Thoracic aorta (tissue), 2 donors: ENCODE measurements at regions not wholly inside any gene's neighbourhood (a gene's known extent, or its start where the extent isn't known, plus 50 kb on each side); places are given as distances from the start of the nearest gene placed in this dataset.

Source experiments
- ATAC-seq: fragments of 150-250 bp; one replicate; pipeline ENCODE4 v1.8.0; 2017; ENCODE audit warnings: low read depth; ENCODE audit not compliant: insufficient number of reproducible peaks, low FRiP score
- DNase-seq: peaks from one replicate; pipeline ENCODE4 v3.0.0-alpha.2; 2020; ENCODE audit warnings: low spot score
- H3K27ac ChIP-seq, 2 donors: fragments of 200-600 bp; sonication (generic); 1 replicate in 1 of 2; 2 replicates in 1 of 2; pipeline ENCODE4 v1.5.1; 2016; ENCODE audit warnings: mild to moderate bottlenecking in 2 of 2, moderate library complexity in 2 of 2
- H3K27me3 ChIP-seq: fragments of 200-600 bp; sonication (generic); replicated peaks from 2 replicates; pipeline ENCODE4 v1.6.0; 2016; ENCODE audit warnings: mild to moderate bottlenecking; ENCODE audit not compliant: insufficient read depth
- H3K36me3 ChIP-seq: fragments of 200-600 bp; sonication (generic); one replicate; pipeline ENCODE4 v1.5.1; 2016
- H3K4me1 ChIP-seq, 2 donors: fragments of 200-600 bp; sonication (generic); 1 replicate in 1 of 2; 2 replicates in 1 of 2; pipeline versions ENCODE4 v1.5.1 to v1.6.0; 2016; ENCODE audit warnings: low read depth in 2 of 2, mild to moderate bottlenecking in 1 of 2; ENCODE audit not compliant: control insufficient read depth in 1 of 2
- H3K4me3 ChIP-seq: fragments of 200-600 bp; sonication (generic); 2 replicates; pipeline ENCODE4 v1.5.1; 2016; ENCODE audit warnings: mild to moderate bottlenecking
- H3K9me3 ChIP-seq: fragments of 200-600 bp; sonication (generic); 2 replicates; pipeline ENCODE4 v1.5.1; 2016
- CTCF ChIP-seq: fragments of 200-600 bp; sonication (generic); IDR thresholded peaks from one replicate; pipeline ENCODE4 v1.5.1; 2019; ENCODE audit warnings: antibody characterized with exemption

DNA sequence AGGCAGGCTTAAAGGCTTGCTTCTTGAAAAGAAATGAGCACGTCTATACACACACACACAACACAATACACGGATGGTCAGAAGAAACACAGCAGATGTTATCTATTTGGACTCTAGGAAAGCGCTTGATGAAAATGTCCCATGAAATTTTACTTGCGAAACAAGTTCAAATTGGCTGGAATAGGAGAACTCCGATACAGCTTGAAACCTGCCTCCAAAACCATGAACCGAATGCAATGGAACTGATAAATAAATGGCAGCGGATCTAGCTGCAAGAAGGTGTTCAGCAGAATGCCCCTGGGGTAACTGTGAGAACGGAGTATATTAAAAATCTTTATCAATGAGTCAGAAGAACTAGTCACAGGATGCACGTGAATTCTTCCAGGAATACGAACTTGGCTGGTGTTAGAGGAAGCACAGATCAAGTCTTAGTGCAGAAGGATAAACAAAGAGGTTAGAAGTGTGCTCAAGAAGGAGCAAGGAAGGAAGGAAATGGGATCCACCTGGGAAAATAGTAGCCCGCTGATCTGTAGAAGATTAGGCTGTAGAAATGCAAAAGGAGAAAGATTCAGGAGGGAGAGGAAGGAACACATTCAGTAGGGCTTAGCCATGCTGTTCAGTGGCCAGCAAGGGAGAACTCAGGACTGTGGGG, 142.0 kb upstream of the PRKCQ start:
- Histone ChIP-seq H3K9me3 (no peaks in the 10 kb centered on the region), H3K27me3 (no peaks in the 10 kb centered on the region), H3K27ac (no peak overlapping the region), H3K36me3 (no peaks in the 10 kb centered on the region), H3K4me1 (no peaks in the 10 kb centered on the region), H3K4me3 (no peak overlapping the region)
- no peak for TF ChIP-seq CTCF
- ATAC-seq (no peak), DNase-seq (no peak)

DNA sequence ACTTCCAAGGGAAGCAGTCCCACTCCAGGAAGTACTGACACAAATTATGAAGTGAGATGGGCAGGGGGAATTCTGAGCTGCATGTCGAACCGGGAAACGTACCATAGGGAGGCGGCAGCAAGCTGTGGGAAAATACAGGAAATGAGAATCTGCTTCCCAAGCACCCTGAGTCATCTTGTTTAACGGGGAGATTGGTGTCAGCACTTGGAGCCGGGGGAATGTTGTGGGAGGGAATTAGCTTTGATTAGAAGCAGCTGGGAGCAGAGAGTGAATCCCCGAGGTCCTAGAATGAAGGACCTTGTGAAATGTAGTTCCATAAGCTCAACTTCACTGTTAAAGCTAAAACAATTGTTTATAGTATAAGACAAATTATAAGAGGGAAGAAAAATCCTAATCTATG, 141.4 kb upstream of the PRKCQ start:
- Histone ChIP-seq H3K27me3 (no peaks in the 10 kb centered on the region), H3K4me1 (no peaks in the 10 kb centered on the region), H3K4me3 (no peak overlapping the region), H3K36me3 (no peaks in the 10 kb centered on the region), H3K9me3 (no peaks in the 10 kb centered on the region), H3K27ac (no peak overlapping the region)
- no peak for TF ChIP-seq CTCF
- DNase-seq (no peak), ATAC-seq (no peak)

DNA sequence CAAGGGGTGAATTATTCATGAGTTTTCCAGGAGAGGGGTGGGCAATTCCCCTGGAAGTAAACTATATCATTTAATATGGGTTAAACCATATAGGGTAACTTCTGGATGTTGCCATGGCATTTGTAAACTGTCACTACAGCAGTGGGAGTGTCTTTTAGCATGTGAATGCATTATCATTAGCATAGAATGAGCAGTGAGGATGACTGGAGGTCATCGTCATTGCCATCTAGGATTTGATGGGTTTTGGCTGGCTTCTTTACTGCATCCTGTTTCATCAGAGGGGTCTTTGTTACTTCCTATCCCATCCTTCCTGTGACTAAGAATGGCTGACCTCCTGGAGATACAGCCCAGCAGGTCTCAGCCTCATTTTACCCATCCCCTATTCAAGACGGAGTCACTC, 139.5 kb upstream of the PRKCQ start:
- no peak for DNase-seq
- Histone ChIP-seq H3K27ac (no peak overlapping the region), H3K27me3 (no peaks in the 10 kb centered on the region), H3K4me1 (no peaks in the 10 kb centered on the region), H3K9me3 (no peaks in the 10 kb centered on the region), H3K36me3 (no peaks in the 10 kb centered on the region), H3K4me3 (no peak overlapping the region)
- ATAC-seq = no peak
- no peak for TF ChIP-seq CTCF

GRCh38 chr10:6718550-6718949, 138.5 kb upstream of the PRKCQ start:
- no peak for DNase-seq
- Histone ChIP-seq H3K9me3 (no peaks in the 10 kb centered on the region), H3K27me3 (no peaks in the 10 kb centered on the region), H3K27ac (no peak overlapping the region), H3K4me1 (no peaks in the 10 kb centered on the region), H3K4me3 (no peak overlapping the region), H3K36me3 (no peaks in the 10 kb centered on the region)
- no peak for TF ChIP-seq CTCF
- ATAC-seq = no peak

DNA sequence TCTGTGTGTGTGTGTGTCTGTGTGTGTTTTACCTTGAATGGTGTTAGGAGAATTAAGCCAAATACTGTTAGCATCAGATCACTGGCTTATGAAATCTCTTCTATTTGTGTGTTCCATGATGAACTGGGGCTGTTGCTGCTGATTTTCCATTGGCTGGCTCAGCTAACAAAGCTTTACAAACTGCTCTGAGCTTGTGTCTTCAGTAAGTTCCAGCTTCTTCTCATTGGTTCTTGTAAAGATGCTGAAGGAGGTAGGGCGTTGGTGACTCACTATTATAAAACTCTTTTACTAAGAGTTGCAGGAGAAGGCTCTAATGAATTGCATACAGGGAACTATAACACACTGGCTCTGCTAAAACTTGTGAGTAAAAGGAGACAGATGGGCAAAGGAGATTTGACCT, 136.4 kb upstream of the PRKCQ start:
- DNase-seq = no peak
- no peak overlapping the region for H3K4me3 ChIP-seq
- TF ChIP-seq CTCF = no peak
- H3K27me3 ChIP-seq = no peaks in the 10 kb centered on the region
- no peaks in the 10 kb centered on the region for H3K9me3 ChIP-seq
- no peaks in the 10 kb centered on the region for H3K4me1 ChIP-seq
- no peaks in the 10 kb centered on the region for H3K36me3 ChIP-seq
- H3K27ac ChIP-seq = no peak overlapping the region
- ATAC-seq = no peak
